OCI-LY1 (cell line): ENCODE measurements at regions not wholly inside any gene's neighbourhood (a gene's known extent, or its start where the extent isn't known, plus 50 kb on each side); places are given as distances from the start of the nearest gene placed in this dataset.

ENCODE experiments used
- H2AFZ ChIP-seq: fragments of 200-600 bp; sonication (generic), shearing (Covaris generic); 2 replicates; pipeline ENCODE4 v1.6.0; 2014; ENCODE audit warnings: antibody characterized with exemption, mild to moderate bottlenecking, low read length
- H3F3A ChIP-seq: fragments of 200-600 bp; sonication (generic), shearing (Covaris generic); 2 replicates; pipeline ENCODE4 v1.6.0; 2014; ENCODE audit warnings: mild to moderate bottlenecking, antibody characterized with exemption, low read length, moderate library complexity; ENCODE audit not compliant: insufficient read depth
- H3K27ac ChIP-seq: fragments of 200-600 bp; sonication (generic); 2 replicates; pipeline ENCODE4 v1.5.1; 2014; ENCODE audit warnings: low read length, mixed run types, mild to moderate bottlenecking, low read depth; ENCODE audit not compliant: poor library complexity, severe bottlenecking
- H3K27me3 ChIP-seq: fragments of 200-600 bp; sonication (generic); 2 replicates; pipeline ENCODE4 v1.6.0; 2014; ENCODE audit warnings: antibody characterized with exemption, mild to moderate bottlenecking, low read length, moderate library complexity; ENCODE audit not compliant: insufficient read depth
- H3K36me3 ChIP-seq: fragments of 200-600 bp; sonication (generic); 2 replicates; pipeline ENCODE4 v1.6.1; 2014; ENCODE audit warnings: mild to moderate bottlenecking, antibody characterized with exemption, low read length, moderate library complexity, mixed read lengths; ENCODE audit not compliant: insufficient read depth
- H3K4me1 ChIP-seq: fragments of 200-600 bp; sonication (generic); 2 replicates; pipeline ENCODE4 v1.5.1; 2014; ENCODE audit warnings: mild to moderate bottlenecking, low read length, moderate library complexity; ENCODE audit not compliant: insufficient read depth, severe bottlenecking
- H3K4me2 ChIP-seq: fragments of 200-600 bp; sonication (generic), shearing (Covaris generic); 2 replicates; pipeline ENCODE4 v1.6.1; 2014; ENCODE audit warnings: low read length
- H3K4me3 ChIP-seq: fragments of 200-600 bp; sonication (generic); 2 replicates; pipeline ENCODE4 v1.5.1; 2014; ENCODE audit warnings: low read length, low read depth, mild to moderate bottlenecking, mixed read lengths; ENCODE audit not compliant: poor library complexity, severe bottlenecking
- H3K79me2 ChIP-seq: fragments of 200-600 bp; shearing (Covaris generic); 2 replicates; pipeline ENCODE4 v1.6.1; 2016; ENCODE audit warnings: mixed run types, low read length, mixed read lengths; ENCODE audit not compliant: insufficient read depth
- H3K9ac ChIP-seq: fragments of 200-600 bp; sonication (generic), shearing (Covaris generic); 2 replicates; pipeline ENCODE4 v1.6.1; 2014; ENCODE audit warnings: mild to moderate bottlenecking, low read length, mixed read lengths
- H3K9me2 ChIP-seq: fragments of 200-600 bp; sonication (generic), shearing (Covaris generic); 2 replicates; pipeline ENCODE4 v1.6.1; 2014; ENCODE audit warnings: low read depth, mild to moderate bottlenecking, low read length, mixed read lengths
- H3K9me3 ChIP-seq: fragments of 200-600 bp; shearing (Covaris generic); 2 replicates; pipeline ENCODE4 v1.6.1; 2014; ENCODE audit warnings: low read length, mixed read lengths
- H4K20me1 ChIP-seq: fragments of 200-600 bp; sonication (generic), shearing (Covaris generic); 2 replicates; pipeline ENCODE4 v1.6.0; 2016; ENCODE audit warnings: mild to moderate bottlenecking, low read length; ENCODE audit not compliant: insufficient read depth
- CTCF ChIP-seq: fragments of 200-600 bp; sonication (generic), shearing (Covaris generic); IDR thresholded peaks from 2 replicates; pipeline ENCODE4 v1.5.1; 2017; ENCODE audit warnings: mild to moderate bottlenecking, antibody characterized with exemption, low read length, moderate library complexity, mixed read lengths
- EZH2 ChIP-seq: fragments of 200-600 bp; sonication (generic), shearing (Covaris generic); IDR thresholded peaks from 2 replicates; pipeline ENCODE4 v1.8.0; 2017; ENCODE audit warnings: borderline replicate concordance, mixed run types, mild to moderate bottlenecking, antibody characterized with exemption, low read length, moderate library complexity, mixed read lengths

GRCh38 chr4:175190654-175191053, 272.5 kb downstream of the ADAM29 start:
- Histone ChIP-seq H3K9ac (no peak overlapping the region), H3K9me2 (no peaks in the 10 kb centered on the region), H3K36me3 (no peaks in the 10 kb centered on the region)

GRCh38 chr4:175198056-175198455, 279.9 kb downstream of the ADAM29 start:
- no peak overlapping the region for H3K4me3 ChIP-seq

More at GRCh38 chr4:175190654-175191053, 272.5 kb downstream of the ADAM29 start:
- Histone ChIP-seq H3K27me3 (no peaks in the 10 kb centered on the region), H2AFZ (no peak overlapping the region), H3K4me2 (no peak overlapping the region), H3K4me1 (peaks cover 6% of the 10 kb centered on the region), H3K9me3 (peaks cover 8% of the 10 kb centered on the region; the same call in 1 of the 2 replicates), H3K4me3 (no peak overlapping the region), H3K79me2 (no peaks in the 10 kb centered on the region), H3F3A (no peaks in the 10 kb centered on the region), H4K20me1 (no peaks in the 10 kb centered on the region), H3K27ac (no peak overlapping the region)
- TF ChIP-seq EZH2 = no peak
- no peak for TF ChIP-seq CTCF

GRCh38 chr4:175215208-175215607, 297.1 kb downstream of the ADAM29 start:
- no peak for TF ChIP-seq CTCF
- no peak for TF ChIP-seq EZH2
- Histone ChIP-seq H4K20me1 (no peaks in the 10 kb centered on the region), H3K4me3 (no peak overlapping the region), H3K9me2 (no peaks in the 10 kb centered on the region), H3K27ac (no peak overlapping the region), H3K27me3 (no peaks in the 10 kb centered on the region), H3K9me3 (peaks cover 44% of the 10 kb centered on the region), H3K36me3 (no peaks in the 10 kb centered on the region), H2AFZ (no peak overlapping the region), H3K9ac (no peak overlapping the region), H3K4me1 (no peaks in the 10 kb centered on the region), H3K4me2 (no peak overlapping the region), H3F3A (peaks cover 5% of the 10 kb centered on the region; the same call in 1 of the 2 replicates), H3K79me2 (no peaks in the 10 kb centered on the region)

More at GRCh38 chr4:175198056-175198455, 279.9 kb downstream of the ADAM29 start:
- 0 out of 2 replicates have a peak, but pooled peaks cover under 1% of the 10 kb centered on the region for H3F3A ChIP-seq
- no peaks in the 10 kb centered on the region for H3K79me2 ChIP-seq
- H3K9me2 ChIP-seq = no peaks in the 10 kb centered on the region
- no peak overlapping the region for H3K27ac ChIP-seq
- no peak overlapping the region for H3K4me2 ChIP-seq
- peaks cover 11% of the 10 kb centered on the region for H3K4me1 ChIP-seq
- H4K20me1 ChIP-seq = no peaks in the 10 kb centered on the region
- H2AFZ ChIP-seq = no peak overlapping the region
- H3K36me3 ChIP-seq = no peaks in the 10 kb centered on the region; the same call in 1 of the 2 replicates
- H3K9ac ChIP-seq = no peak overlapping the region
- H3K27me3 ChIP-seq = no peaks in the 10 kb centered on the region
- H3K9me3 ChIP-seq = no peaks in the 10 kb centered on the region
- TF ChIP-seq EZH2 (no peak), CTCF (no peak)
